ENCODE measurements at regions not wholly inside any gene's neighbourhood (a gene's known extent, or its start where the extent isn't known, plus 50 kb on each side); places are given as distances from the start of the nearest gene placed in this dataset.

- TF ChIP-seq CTCF (IDR thresholded peaks at IDR 0.05; ENCODE audit: low read depth, low read length): no peak
Observed at GRCh38 chr2:45093181-45093580, 83.9 kb upstream of the SIX2 start.

GRCh38 chr2:45089554-45090261 lies 80.5 kb upstream of the SIX2 start:
- H3K4me3 ChIP-seq (ENCODE audit: low read depth, low read length): no peak overlapping the region
- TF ChIP-seq CTCF (IDR thresholded peaks at IDR 0.05; ENCODE audit: low read depth, low read length): no peak

More at GRCh38 chr2:45093181-45093580, 83.9 kb upstream of the SIX2 start:
- no peak overlapping the region for H3K4me3 ChIP-seq (ENCODE audit: low read depth, low read length)

GRCh38 chr2:45085487-45085886 lies 76.2 kb upstream of the SIX2 start:
- no peak for TF ChIP-seq CTCF (IDR thresholded peaks at IDR 0.05; ENCODE audit: low read depth, low read length)
- H3K4me3 ChIP-seq (ENCODE audit: low read depth, low read length): no peak overlapping the region

GRCh38 chr2:45084361-45085020 lies 75.2 kb upstream of the SIX2 start:
- TF ChIP-seq CTCF (IDR thresholded peaks at IDR 0.05; ENCODE audit: low read depth, low read length): no peak
- H3K4me3 ChIP-seq (ENCODE audit: low read depth, low read length): no peak overlapping the region

GRCh38 chr2:45083175-45083574 lies 73.9 kb upstream of the SIX2 start:
- TF ChIP-seq CTCF (IDR thresholded peaks at IDR 0.05; ENCODE audit: low read depth, low read length): no peak
- no peak overlapping the region for H3K4me3 ChIP-seq (ENCODE audit: low read depth, low read length)

GRCh38 chr2:45074713-45075112 lies 65.5 kb upstream of the SIX2 start:
- TF ChIP-seq CTCF (IDR thresholded peaks at IDR 0.05; ENCODE audit: low read depth, low read length): no peak
- H3K4me3 ChIP-seq (ENCODE audit: low read depth, low read length): no peak overlapping the region

GRCh38 chr2:45072862-45073237 lies 63.6 kb upstream of the SIX2 start:
- H3K4me3 ChIP-seq (ENCODE audit: low read depth, low read length): no peak overlapping the region
- TF ChIP-seq CTCF (IDR thresholded peaks at IDR 0.05; ENCODE audit: low read depth, low read length): no peak
